Loucy (cell line): ENCODE measurements at regions not wholly inside any gene's neighbourhood (a gene's known extent, or its start where the extent isn't known, plus 50 kb on each side); places are given as distances from the start of the nearest gene placed in this dataset.

Experiments used
- CTCF ChIP-seq: fragments of 200-600 bp; sonication (generic); conservative IDR thresholded peaks from 2 replicates; pipeline ENCODE4 v1.5.1; 2014; ENCODE audit warnings: mild to moderate bottlenecking, antibody characterized with exemption, low read length
- EZH2phosphoT487 ChIP-seq: fragments of 200-600 bp; IDR thresholded peaks from 2 replicates; pipeline ENCODE4 v1.6.1; 2018; ENCODE audit warnings: antibody characterized with exemption, mild to moderate bottlenecking, moderate library complexity, borderline replicate concordance

- TF ChIP-seq CTCF (no peak), EZH2phosphoT487 (no peak)
Observed at GRCh38 chr6:8731874-8732273, 296.5 kb upstream of the SLC35B3 start.
